ENCODE measurements at regions not wholly inside any gene's neighbourhood (a gene's known extent, or its start where the extent isn't known, plus 50 kb on each side); places are given as distances from the start of the nearest gene placed in this dataset.

DNA sequence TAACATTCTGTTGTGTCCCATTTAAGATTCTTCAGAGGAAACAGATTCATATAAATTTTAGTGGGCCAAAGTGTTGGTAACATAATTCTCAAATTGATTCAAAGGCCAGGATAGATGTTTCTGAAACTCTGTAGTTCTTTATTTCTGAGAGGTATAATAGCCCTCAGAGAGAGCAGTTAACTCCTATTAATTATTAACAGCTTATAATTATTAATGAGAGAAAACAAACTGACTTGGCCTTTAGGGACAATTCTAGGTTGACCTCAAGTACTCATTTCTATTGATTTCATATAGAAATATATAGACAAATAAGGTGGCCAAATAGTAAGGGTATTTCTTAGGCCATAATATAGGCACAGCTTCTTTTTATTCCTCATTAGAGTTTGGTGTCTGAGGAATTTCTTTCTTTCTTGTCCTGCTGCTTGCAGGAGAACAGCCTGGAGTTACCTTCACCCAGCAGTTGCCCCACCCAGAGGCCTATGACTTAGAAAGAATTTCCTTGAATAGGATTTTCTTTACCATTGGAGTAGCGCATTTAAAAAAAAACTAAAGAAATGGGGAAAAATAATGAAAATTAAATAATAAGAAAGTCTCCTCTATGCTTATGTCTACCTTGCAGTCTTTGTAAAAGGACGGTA, 1430.1 kb upstream of the SPRY2 start:
- ChIA-PET SMC1A (ENCODE audit: uncharacterized antibody, unreplicated experiment) (interaction anchor here (0.9 to 1.9 kb wide), 3 partner anchors 10 to 45 kb away, joined by 3 to 7 read pairs (median 3); no protein-coding TSS in a partner anchor), RAD21 (ENCODE audit: unreplicated experiment) (no interaction called here), POLR2A (no interaction called here), CTCF (interaction anchor here (1.2 kb wide), 1 partner anchor 131 kb away, joined by 3 read pairs; no protein-coding TSS in a partner anchor)
- TF ChIP-seq SMAD5 (IDR thresholded peaks at IDR 0.05; ENCODE audit: low read depth) (no peak), EED (IDR thresholded peaks at IDR 0.05; ENCODE audit: low read depth) (no peak), REST (IDR thresholded peaks at IDR 0.05; ENCODE audit: low read depth, low read length) (no peak), BCLAF1 (IDR thresholded peaks at IDR 0.05) (no peak), MTA2 (IDR thresholded peaks at IDR 0.05; ENCODE audit: low read depth) (peak; percentile 82), RELB (IDR thresholded peaks at IDR 0.05; ENCODE audit: low read depth) (0 out of 2 replicates have a peak, but pooled peaks have one; percentile 26), NRF1 (conservative IDR thresholded peaks at IDR 0.05; ENCODE audit: low read depth, low read length) (no peak), CREM (IDR thresholded peaks at IDR 0.05; ENCODE audit: low read depth) (no peak)
- TF ChIP-seq, protein P1, sequence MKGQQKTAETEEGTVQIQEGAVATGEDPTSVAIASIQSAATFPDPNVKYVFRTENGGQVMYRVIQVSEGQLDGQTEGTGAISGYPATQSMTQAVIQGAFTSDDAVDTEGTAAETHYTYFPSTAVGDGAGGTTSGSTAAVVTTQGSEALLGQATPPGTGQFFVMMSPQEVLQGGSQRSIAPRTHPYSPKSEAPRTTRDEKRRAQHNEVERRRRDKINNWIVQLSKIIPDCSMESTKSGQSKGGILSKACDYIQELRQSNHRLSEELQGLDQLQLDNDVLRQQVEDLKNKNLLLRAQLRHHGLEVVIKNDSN (IDR thresholded peaks at IDR 0.05; ENCODE audit: borderline replicate concordance, extremely low read length, insufficient read depth, low read depth, low read length) = no peak
- TF ChIP-seq, protein P2, sequence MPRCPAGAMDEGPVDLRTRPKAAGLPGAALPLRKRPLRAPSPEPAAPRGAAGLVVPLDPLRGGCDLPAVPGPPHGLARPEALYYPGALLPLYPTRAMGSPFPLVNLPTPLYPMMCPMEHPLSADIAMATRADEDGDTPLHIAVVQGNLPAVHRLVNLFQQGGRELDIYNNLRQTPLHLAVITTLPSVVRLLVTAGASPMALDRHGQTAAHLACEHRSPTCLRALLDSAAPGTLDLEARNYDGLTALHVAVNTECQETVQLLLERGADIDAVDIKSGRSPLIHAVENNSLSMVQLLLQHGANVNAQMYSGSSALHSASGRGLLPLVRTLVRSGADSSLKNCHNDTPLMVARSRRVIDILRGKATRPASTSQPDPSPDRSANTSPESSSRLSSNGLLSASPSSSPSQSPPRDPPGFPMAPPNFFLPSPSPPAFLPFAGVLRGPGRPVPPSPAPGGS (IDR thresholded peaks at IDR 0.05; ENCODE audit: borderline replicate concordance, insufficient read depth, low read depth, low read length, poor library complexity, severe bottlenecking) = no peak
- no peaks in the 10 kb centered on the region for H3K36me3 ChIP-seq (ENCODE audit: control insufficient read depth in 2 of 2, insufficient read depth in 2 of 2, low read length in 1 of 2)
- H3K4me1 ChIP-seq (ENCODE audit: control insufficient read depth, insufficient read depth, low read length) = no peaks in the 10 kb centered on the region
- no TSS peak for BruUV-seq (replicated peaks)
- no peak for DNase-seq (ENCODE audit: low read depth, low spot score)
- H3K27me3 ChIP-seq (replicated peaks in 1 of 2; ENCODE audit: control insufficient read depth in 2 of 2, insufficient read depth in 2 of 2, low read length in 1 of 2) = no peaks in the 10 kb centered on the region
- in situ Hi-C loops (cut with MboI) (no loop called here), intact Hi-C loops (cut with micrococcal nuclease; ENCODE audit: unreplicated experiment) (no loop called here)
- no peak overlapping the region for H3K4me2 ChIP-seq (ENCODE audit: control insufficient read depth, insufficient read depth)
- WGBS (ENCODE audit: insufficient coverage, insufficient replicate concordance, low lambda C conversion rate, missing lambda C conversion rate) = 50% methylated on average over 2 of the region's 2 CpGs
- H3K27ac ChIP-seq (ENCODE audit: control insufficient read depth, insufficient read depth) = no peak overlapping the region
- FAIRE-seq = no peak
- H3K9ac ChIP-seq (ENCODE audit: control insufficient read depth, insufficient read depth, low read length) = no peak overlapping the region
- ATAC-seq = peak; percentile 64
- no peak overlapping the region for H3K4me3 ChIP-seq
- no peaks in the 10 kb centered on the region for H3K79me2 ChIP-seq (ENCODE audit: control insufficient read depth, insufficient read depth, low read length)
- no peaks in the 10 kb centered on the region for H3K9me3 ChIP-seq (replicated peaks; ENCODE audit: control insufficient read depth, insufficient read depth, low read length)
- H4K20me1 ChIP-seq (ENCODE audit: control insufficient read depth, insufficient read depth) = no peaks in the 10 kb centered on the region
- H2AFZ ChIP-seq (ENCODE audit: control insufficient read depth, low read depth, low read length) = no peak overlapping the region

Data from GM12878 (cell line).